GM21423 (cell line): ENCODE measurements at regions not wholly inside any gene's neighbourhood (a gene's known extent, or its start where the extent isn't known, plus 50 kb on each side); places are given as distances from the start of the nearest gene placed in this dataset.
"Not testable (repeated sequence)": the region's sequence is repeated elsewhere in the genome, so short reads cannot be mapped to it uniquely, and the experiment has no call there.

Source experiments
- ATAC-seq: cut with Tn5 transposase; IDR thresholded peaks from one replicate; pipeline ENCODE4 v1.9.1; 2021; ENCODE audit warnings: mild to moderate bottlenecking, moderate library complexity; ENCODE audit not compliant: unreplicated experiment

- ATAC-seq: no peak
Observed at GRCh38 chr14:37650356-37651037, 55.1 kb downstream of the TTC6 start.

- ATAC-seq: no peak
Observed at GRCh38 chr14:37652042-37652441, 56.6 kb downstream of the TTC6 start.

GRCh38 chr14:37655418-37655817 is 60.0 kb downstream of the TTC6 start:
- no peak for ATAC-seq

- no peak for ATAC-seq
Observed at GRCh38 chr14:37658156-37658555, 62.7 kb downstream of the TTC6 start.

GRCh38 chr14:37663498-37663897 is 68.1 kb downstream of the TTC6 start:
- no peak for ATAC-seq

- no peak for ATAC-seq
Observed at GRCh38 chr14:37665479-37665878, 70.0 kb downstream of the TTC6 start.

GRCh38 chr14:37665951-37666350 is 70.5 kb downstream of the TTC6 start:
- ATAC-seq: no peak

GRCh38 chr14:37668646-37669045 is 73.2 kb downstream of the TTC6 start:
- ATAC-seq: no peak

- ATAC-seq: no peak
Observed at GRCh38 chr14:37669242-37669641, 73.8 kb downstream of the TTC6 start.

- ATAC-seq: no peak
Observed at GRCh38 chr14:37673439-37673838, 78.0 kb downstream of the TTC6 start.

GRCh38 chr14:37678916-37679315 is 83.5 kb downstream of the TTC6 start:
- no peak for ATAC-seq

- no peak for ATAC-seq
Observed at GRCh38 chr14:37681486-37681885, 86.1 kb downstream of the TTC6 start.

- not testable (repeated sequence) for ATAC-seq
Observed at GRCh38 chr14:37692680-37693079, 97.3 kb downstream of the TTC6 start.

GRCh38 chr14:37693420-37693819 is 98.0 kb downstream of the TTC6 start:
- ATAC-seq: not testable (repeated sequence)

- no peak for ATAC-seq
Observed at GRCh38 chr14:37695866-37696265, 100.4 kb downstream of the TTC6 start.

GRCh38 chr14:37697489-37698121 is 102.2 kb downstream of the TTC6 start:
- no peak for ATAC-seq

GRCh38 chr14:37698840-37699777 is 103.7 kb downstream of the TTC6 start:
- no peak for ATAC-seq

- ATAC-seq: no peak
Observed at GRCh38 chr14:37707716-37708115, 112.3 kb downstream of the TTC6 start.

GRCh38 chr14:37708481-37708880 is 113.1 kb downstream of the TTC6 start:
- no peak for ATAC-seq

GRCh38 chr14:37709419-37710195 is 114.2 kb downstream of the TTC6 start:
- no peak for ATAC-seq

GRCh38 chr14:37711356-37711830 is 116.0 kb downstream of the TTC6 start:
- no peak for ATAC-seq
